Posterior vena cava (tissue), 2 donors: ENCODE measurements at regions not wholly inside any gene's neighbourhood (a gene's known extent, or its start where the extent isn't known, plus 50 kb on each side); places are given as distances from the start of the nearest gene placed in this dataset.

Experiments used
- DNase-seq: peaks from one replicate; pipeline ENCODE4 v3.0.0-alpha.2; 2020; ENCODE audit warnings: low spot score
- intact Hi-C, 2 donors: fragments of 100-400 bp; cut with DNase I; formaldehyde crosslinking; loops; one replicate each; pipeline versions ENCODE4 v1.14.1 to v1.14.2; 2022 to 2023
- donor health status: DM: yes; HTN: yes; CAD: no.
- donor health status: DM: yes; HTN: yes; CAD: no.

DNA sequence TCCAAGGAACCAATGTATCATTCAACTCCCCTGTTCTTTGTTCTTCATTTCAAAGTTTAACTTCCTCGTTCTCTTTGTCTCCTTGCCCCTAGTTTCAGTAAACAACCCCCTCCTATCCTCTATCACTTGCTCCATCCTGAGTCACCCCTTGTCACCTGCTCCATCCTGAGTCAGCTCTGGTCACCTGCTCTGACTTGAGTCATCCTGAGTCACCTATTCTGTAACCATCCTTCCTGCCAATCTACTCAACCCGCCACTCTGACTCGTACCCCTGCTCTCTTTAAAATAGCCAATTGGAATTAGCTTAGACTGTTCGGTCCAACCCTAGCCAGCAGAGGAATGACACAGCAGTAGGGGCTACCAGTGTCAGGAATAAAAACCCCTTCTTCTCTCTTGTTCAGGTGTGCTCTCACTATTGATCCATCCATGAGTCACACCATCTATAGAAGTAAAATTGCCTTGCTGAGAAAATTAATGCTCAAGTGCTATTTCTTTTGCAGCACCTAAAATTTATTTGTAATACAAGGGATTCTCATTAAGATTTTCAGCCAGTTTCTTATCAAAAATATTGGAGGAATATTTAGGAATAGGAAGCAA is 326.8 kb downstream of the AKAIN1 start:
- no peak for DNase-seq
- intact Hi-C loops = no loop called here

GRCh38 chr18:4869155-4869554 is 327.9 kb downstream of the AKAIN1 start:
- intact Hi-C loops = no loop called here
- DNase-seq = no peak

DNA sequence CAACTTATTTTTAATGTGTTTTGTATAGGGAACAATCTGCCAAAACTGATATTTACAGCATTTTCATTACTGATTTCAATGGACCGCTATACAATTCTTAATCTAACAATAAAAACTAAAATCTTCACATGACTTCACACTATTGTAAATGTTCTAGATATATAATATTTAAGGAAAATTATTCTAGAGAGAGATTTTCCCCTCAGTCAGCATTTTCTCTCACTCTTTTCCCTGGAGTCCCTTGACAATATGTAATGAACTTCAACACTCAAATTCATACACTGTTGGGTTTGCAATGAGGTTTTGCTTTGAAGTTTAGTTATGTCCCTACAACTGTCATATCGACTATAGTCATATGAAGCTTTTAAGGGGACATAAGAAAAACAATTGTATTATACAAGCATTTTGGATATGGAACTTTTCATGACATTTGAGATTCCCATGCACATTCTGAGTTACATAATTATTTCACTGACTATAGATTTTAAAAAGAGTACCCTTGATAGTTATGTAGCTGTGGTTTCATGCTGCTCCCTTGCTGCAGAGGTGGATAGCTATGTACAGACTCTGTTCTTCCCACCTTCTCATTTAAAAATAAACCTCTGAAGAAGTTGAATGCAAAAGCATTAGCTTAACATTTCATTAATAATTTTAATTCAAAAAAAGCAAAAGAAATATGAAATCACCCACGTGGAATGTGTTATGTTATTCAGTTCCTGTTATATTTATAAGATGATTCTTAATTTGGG is 338.5 kb downstream of the AKAIN1 start:
- intact Hi-C loops = no loop called here
- DNase-seq = no peak

DNA sequence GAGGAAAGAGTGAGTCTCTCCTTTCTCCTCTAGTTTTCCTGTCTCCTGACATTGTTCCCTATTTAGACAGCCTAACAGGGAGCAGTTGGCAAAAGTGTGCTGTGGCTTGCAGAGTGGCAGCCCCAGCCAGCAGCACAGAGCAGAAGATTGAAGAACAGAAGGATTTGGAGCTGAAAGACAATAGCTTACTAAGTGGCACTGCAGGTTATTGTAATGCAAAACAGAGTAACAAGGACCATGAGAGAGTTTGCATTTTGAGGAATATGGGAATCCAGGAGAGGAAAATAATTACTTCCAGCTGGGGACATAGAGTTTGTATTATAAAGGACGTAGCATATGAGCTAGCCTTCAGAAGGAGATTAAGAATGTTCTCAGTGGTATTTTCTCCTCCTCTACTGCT is 342.4 kb downstream of the AKAIN1 start:
- intact Hi-C loops = no loop called here

DNA sequence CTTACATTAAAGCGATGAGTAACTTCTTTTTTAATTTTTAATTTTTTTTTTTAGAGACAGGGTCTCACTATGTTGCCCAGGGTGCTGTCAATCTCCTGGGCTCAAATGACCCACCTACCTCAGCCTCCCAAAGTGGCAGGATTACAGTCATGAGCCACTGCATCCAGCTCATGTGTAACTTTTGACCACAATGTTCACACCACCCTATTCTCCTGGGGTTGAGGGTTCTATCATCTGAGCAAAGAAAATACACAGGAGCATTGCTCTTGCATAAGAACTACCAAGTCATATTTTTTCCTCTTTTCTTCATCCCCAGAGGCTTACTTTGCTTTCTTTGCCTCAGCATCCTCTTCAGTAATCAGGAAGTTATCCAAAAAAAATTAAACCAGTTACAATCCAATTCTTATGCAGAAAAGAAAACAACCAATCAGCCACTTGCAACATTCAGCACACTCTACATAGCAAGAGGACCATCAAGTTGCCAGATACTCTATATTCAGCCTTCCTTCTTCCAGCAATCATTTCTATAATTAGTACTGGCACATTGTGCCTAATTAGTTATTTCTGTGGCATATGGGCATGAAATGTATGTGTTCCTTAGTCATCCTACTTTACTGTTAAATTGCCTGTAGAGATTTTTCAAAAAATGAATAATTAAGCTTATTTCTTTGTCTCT is 345.6 kb downstream of the AKAIN1 start:
- DNase-seq = no peak
- intact Hi-C loops = no loop called here

More for the DNA sequence above, 342.4 kb downstream of the AKAIN1 start:
- DNase-seq = no peak

DNA sequence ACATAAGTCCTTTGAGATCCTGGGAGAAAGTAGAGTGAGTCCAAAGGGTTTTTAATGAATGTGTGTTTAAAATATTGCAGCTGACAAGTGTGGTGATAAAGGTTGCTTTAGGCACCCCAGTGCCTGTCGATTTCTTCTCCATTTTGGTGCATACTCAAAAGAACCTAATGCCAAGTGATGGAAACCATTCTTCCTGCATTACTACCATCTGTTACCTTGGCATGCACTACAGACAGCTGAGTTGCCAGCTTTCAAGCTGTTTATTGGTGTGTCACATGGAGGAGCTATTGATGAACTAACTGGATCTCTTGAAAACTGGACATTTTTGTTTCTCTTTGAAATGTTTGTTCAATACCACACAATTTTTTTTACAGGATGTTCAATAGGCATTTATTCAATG is 350.0 kb downstream of the AKAIN1 start:
- DNase-seq = no peak
- intact Hi-C loops = no loop called here

DNA sequence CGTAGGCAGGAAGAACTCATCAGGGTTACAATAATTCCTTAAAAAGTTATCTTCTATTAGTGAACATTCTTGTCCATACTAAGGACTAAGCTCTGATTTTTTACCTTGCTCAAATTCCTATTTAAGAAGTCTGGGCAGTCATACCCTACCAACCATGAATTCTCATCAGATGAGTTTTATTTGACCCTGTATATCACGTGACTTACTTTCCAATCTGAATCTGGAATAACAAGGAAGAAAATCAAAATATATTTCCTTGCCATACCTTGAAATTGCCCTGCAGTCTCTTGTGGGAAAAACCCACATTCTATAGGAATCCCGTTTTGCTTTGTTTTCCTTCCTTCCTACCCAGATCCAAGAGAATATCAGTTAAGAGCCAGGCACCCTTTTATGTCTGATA is 352.7 kb downstream of the AKAIN1 start:
- intact Hi-C loops = no loop called here
- no peak for DNase-seq

DNA sequence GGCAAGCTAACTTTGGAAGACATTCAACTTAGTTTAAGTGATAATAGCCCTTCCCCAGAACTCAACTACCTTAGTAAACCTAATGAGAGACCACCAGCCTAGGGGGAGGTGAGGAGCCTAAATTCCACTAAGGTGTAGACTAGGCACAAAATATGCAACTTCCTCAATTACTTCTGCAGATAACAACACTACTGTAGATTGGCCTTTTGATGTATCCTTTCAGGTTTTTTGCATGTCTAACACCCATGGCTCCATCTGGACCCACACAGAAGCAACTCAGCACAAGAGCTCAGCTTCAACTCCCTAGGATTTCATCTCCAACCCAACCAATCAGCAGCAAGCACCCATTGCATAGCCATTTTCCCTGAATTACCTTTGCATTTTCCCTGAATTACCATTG is 353.3 kb downstream of the AKAIN1 start:
- intact Hi-C loops = no loop called here

DNA sequence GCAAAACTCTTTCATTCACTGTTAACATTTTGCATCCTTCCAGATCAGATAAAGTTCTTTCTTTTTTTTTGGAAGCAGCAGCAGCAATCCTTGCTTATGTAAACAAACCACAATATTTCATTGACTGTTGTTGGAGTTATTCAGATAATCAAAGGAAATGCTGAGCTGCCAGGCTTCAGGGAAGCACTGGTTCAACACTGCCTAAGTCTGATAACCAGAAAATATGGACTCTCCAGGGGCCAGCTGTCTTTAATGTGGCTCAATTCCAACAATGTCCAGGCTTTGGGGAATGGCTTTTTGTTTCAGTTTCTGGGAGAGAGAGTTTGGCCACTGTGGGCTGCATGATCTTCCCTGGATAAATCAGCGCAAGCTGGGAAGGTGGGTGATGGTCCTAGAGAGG is 354.3 kb downstream of the AKAIN1 start:
- intact Hi-C loops = no loop called here
- DNase-seq = no peak

More for the DNA sequence above, 353.3 kb downstream of the AKAIN1 start:
- no peak for DNase-seq

DNA sequence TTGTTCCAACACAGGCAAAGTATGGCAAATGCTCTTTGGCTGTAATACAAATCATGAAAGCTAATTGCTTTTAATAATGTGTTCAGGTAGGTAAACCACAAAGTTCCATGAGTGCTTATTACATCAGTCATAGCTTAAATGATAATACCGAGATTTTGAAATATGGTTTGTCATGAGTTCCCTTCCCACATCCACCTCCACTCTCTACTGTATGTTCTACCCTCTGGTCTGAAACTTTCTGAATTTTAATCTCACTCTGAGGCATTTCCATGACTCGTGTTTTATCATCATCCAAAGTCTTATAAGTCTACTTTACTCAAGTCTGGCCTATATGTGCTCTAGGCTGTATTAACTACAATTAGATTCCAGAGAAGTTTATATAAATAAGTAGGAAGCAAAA is 354.8 kb downstream of the AKAIN1 start:
- DNase-seq = no peak
- intact Hi-C loops = no loop called here

DNA sequence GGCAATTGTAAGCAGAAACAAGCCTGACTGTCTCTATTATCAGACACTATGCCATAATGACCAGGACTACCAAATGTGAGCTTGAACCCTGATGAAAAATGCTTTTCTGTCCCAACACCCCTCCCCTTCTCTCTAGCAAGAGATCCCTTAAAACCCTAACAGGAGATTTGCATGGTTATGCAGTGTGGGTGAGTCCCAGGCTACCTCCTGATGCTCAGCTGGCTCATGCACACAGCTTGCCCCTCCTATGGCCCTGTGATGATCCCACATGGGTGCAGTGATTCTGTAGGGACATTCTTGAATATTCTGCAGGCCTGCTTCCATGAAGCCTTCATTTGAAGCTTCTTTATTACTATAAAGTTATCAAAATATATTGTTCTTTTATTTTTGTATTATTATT is 357.4 kb downstream of the AKAIN1 start:
- DNase-seq = no peak
- intact Hi-C loops = no loop called here

DNA sequence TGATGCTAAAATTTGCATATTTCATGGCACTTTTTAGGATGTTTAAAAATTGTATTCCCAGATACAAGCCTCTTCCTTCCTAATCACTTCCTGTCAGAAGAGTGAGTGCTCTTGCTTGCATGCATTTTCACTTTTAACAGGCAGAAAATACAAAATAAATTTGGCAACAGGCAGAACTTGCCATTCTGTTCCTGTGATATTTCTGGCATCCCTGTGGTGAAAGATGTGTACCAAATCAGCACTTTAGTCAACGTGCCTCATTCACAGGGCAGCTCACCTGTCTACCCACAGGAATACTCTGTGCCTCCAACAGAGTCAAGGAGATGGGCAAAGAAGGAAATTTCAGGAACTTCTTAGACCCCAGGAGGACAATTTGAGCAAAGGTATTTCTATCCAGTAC is 360.9 kb downstream of the AKAIN1 start:
- no peak for DNase-seq
- intact Hi-C loops = no loop called here

- intact Hi-C loops = no loop called here
- DNase-seq = no peak
Observed at GRCh38 chr18:4831791-4832375, 365.2 kb downstream of the AKAIN1 start.

GRCh38 chr18:4831127-4831526 is 365.9 kb downstream of the AKAIN1 start:
- no peak for DNase-seq
- intact Hi-C loops = no loop called here

GRCh38 chr18:4823091-4823490 is 368.0 kb upstream of the DLGAP1 start:
- DNase-seq = no peak
- intact Hi-C loops = no loop called here

GRCh38 chr18:4821801-4822200 is 366.7 kb upstream of the DLGAP1 start:
- DNase-seq = no peak
- intact Hi-C loops = no loop called here

DNA sequence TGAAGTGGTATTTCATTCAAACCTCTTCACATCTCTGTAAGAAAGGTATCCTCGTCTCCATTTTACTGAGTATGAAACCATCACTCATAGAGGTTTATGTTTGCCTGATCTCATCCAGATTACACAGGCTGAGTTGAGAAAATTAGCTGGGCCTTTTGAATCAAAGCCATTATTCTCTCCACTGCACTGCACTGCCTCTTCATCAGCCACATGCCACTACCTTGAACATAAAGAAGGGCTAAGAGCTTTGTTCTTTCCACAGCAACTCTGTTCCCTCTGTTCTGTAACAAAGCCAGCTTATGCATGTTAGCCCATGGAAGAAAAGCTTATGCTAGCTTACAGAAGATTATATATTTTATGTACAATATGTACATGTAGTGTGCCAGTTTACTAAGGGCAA is 362.6 kb upstream of the DLGAP1 start:
- intact Hi-C loops = no loop called here

DNA sequence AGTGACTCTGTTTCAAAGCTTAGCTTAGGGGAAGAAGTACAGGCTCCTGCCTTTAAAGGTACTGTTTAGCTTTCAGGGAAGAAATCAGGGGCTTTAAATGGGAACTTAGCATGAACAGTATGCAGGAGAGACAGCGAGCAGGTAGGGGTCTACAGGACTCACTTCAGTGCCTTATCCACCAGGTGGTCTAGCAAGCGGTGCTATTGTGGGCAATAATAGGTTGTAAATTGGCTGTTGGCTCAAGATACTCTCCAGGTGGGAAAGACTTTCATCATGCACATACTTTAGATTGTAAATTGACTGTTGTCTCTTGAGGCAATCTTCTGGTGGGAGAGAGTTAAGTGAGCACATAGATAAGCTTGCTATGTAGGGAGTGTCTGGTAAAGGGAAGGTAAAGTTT is 358.6 kb upstream of the DLGAP1 start:
- intact Hi-C loops = no loop called here
- no peak for DNase-seq

More for the DNA sequence above, 362.6 kb upstream of the DLGAP1 start:
- no peak for DNase-seq

DNA sequence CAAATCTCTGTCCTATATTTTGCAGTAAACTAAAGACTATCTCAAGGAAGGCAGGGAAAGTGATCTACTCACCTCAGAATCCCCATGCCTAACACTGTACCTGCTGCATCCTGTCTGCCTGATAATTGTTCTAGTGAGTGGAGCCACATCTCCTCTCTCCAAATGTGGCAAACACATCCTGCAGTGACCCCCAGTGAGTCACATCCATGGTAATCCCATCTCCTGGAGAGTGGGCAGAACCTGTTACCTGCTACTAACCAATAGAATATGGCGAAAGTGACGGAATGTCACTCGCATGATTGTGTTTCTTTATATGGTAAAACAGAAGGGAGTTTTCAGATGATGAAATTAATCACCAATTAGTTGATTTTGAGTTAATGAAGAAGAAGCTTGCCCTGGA is 353.8 kb upstream of the DLGAP1 start:
- intact Hi-C loops = no loop called here
- no peak for DNase-seq

DNA sequence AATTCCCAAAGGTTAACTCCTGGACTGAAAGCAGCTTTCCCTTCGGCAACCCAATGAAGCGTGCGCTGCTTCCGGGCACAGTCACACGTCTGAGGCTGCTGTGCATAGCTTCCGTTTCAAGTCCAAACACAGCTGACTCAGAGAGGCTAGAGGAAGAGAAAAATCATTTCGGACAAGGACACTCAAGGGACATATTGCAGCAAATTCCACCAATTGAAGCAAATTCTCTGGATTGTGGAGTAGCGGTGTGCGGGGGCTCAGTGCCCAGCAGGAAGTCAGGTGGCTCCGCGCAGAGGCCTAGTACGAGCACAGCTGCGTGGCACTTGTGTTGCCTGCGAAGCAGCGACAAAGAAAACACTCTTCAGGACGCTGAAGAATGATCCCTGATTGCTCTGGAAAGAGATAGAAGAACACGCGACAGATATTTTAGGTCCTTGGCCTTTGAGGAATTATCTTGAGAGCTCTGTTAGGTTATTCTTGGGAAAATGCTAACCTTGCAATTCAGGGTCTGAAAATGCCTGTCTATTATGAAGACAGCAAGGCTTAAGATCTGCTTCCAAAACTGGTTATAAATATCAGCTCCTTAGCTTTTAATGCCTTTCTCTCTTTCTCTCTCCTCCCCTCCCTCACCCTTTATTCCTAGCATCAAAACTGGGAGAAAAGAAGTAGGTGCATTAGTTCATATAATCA is 352.6 kb upstream of the DLGAP1 start:
- DNase-seq = no peak
- intact Hi-C loops = no loop called here
